Suprapubic skin (tissue), 4 donors: ENCODE measurements at regions not wholly inside any gene's neighbourhood (a gene's known extent, or its start where the extent isn't known, plus 50 kb on each side); places are given as distances from the start of the nearest gene placed in this dataset.

Experiments
- DNase-seq, 2 donors: peaks; one replicate each; pipeline ENCODE4 v3.0.0-alpha.2; 2019; ENCODE audit warnings: low spot score in 2 of 2
- H3K27ac ChIP-seq: fragments of 200-600 bp; sonication (generic); one replicate; pipeline ENCODE4 v1.5.1; 2019
- H3K27me3 ChIP-seq: fragments of 200-600 bp; sonication (generic); one replicate; pipeline ENCODE4 v1.5.1; 2019
- H3K36me3 ChIP-seq: fragments of 200-600 bp; sonication (generic); one replicate; pipeline ENCODE4 v1.5.1; 2019
- H3K4me1 ChIP-seq: fragments of 200-600 bp; sonication (generic); one replicate; pipeline ENCODE4 v1.5.1; 2019
- H3K4me3 ChIP-seq: fragments of 200-600 bp; sonication (generic); one replicate; pipeline ENCODE4 v1.5.1; 2019; ENCODE audit warnings: mild to moderate bottlenecking
- H3K9me3 ChIP-seq: fragments of 200-600 bp; sonication (generic); one replicate; pipeline ENCODE4 v1.5.1; 2019
- CTCF ChIP-seq, 2 donors: fragments of 200-600 bp in 1 of 2; fragments of 450-650 bp in 1 of 2; sonication (generic) in 1 of 2; IDR thresholded peaks; one replicate each; pipeline ENCODE4 v1.5.1; 2016 to 2019; ENCODE audit warnings: antibody characterized with exemption in 2 of 2, mild to moderate bottlenecking in 1 of 2, moderate library complexity in 1 of 2
- EP300 ChIP-seq: sonication (generic); formaldehyde crosslinking; IDR thresholded peaks from one replicate; pipeline ENCODE4 v1.6.1; 2017; ENCODE audit warnings: antibody characterized with exemption
- POLR2A ChIP-seq, 2 donors: fragments of 450-650 bp; IDR thresholded peaks; one replicate each; pipeline ENCODE4 v1.6.1; 2017; ENCODE audit warnings: antibody characterized with exemption in 2 of 2, mild to moderate bottlenecking in 2 of 2, moderate library complexity in 2 of 2
- POLR2AphosphoS5 ChIP-seq, 3 donors: sonication (generic); formaldehyde crosslinking; IDR thresholded peaks; one replicate each; pipeline ENCODE4 v1.6.1; 2017; ENCODE audit warnings: antibody characterized with exemption in 3 of 3
- WGBS: methylation state at CpG from one replicate; pipeline ENCODE4 v1.1.5; 2018; 5-methylcytosine and 5-hydroxymethylcytosine counted together

- Histone ChIP-seq H3K27me3 (peaks cover 29% of the 10 kb centered on the region), H3K9me3 (no peaks in the 10 kb centered on the region), H3K36me3 (no peaks in the 10 kb centered on the region), H3K27ac (no peak overlapping the region), H3K4me3 (peak overlapping the region; percentile 8), H3K4me1 (peaks cover 11% of the 10 kb centered on the region)
- DNase-seq = no peak
- 28% methylated on average over 25 of the region's 28 CpGs for WGBS
- TF ChIP-seq POLR2AphosphoS5 (IDR thresholded peaks at IDR 0.05) (no peak), CTCF (IDR thresholded peaks at IDR 0.05) (no peak), POLR2A (IDR thresholded peaks at IDR 0.05) (no peak), EP300 (no peak)
Measured at GRCh38 chr6:125533710-125534397, 215.6 kb upstream of the HEY2 start.

DNA sequence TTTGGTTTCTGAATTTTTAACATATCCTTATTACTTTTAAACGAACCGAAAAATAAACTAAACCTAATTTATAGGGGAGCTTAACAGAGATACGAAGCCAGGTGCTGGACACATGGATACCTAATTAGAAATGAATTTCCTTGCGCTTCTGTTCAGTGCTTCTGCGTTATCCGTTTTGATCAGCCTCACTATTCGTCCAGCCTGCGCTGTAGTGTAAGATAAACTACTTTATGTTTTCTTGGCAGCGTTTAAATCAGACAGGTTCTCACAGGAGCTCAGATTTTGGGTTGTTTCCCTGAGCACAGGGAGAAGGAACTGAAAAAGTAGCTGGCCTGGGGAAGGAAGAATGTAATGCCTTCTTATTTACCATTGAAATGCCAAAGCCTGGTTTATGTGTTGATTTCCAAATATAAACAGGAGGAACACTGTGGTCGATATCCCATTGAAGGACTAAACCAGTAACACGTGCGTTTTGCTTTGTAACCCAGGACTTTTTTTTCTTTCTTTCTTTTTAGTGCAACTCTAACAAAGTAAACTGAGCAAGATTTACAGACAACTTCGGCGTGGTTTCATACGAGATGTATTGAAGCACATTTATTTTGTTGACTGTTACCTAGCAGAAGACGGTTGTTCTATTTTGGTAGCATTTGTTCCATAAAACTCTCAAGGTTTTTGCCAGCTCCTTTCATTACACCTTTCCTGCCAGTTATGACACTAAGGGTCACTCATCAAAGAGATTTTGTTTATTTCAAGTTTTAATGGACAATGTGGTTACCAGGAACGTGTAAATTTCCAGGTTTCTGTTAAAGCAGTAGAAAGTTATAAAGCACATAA, 214.8 kb upstream of the HEY2 start:
- Histone ChIP-seq H3K4me1 (peaks cover 11% of the 10 kb centered on the region), H3K4me3 (peak overlapping the region; percentile 8), H3K27me3 (peaks cover 26% of the 10 kb centered on the region), H3K36me3 (no peaks in the 10 kb centered on the region), H3K9me3 (no peaks in the 10 kb centered on the region), H3K27ac (no peak overlapping the region)
- 31% methylated on average over 17 of the region's 17 CpGs for WGBS
- TF ChIP-seq CTCF (IDR thresholded peaks at IDR 0.05) (no peak), POLR2A (IDR thresholded peaks at IDR 0.05) (no peak), EP300 (no peak), POLR2AphosphoS5 (IDR thresholded peaks at IDR 0.05) (no peak)
- DNase-seq = no peak

GRCh38 chr6:125537090-125537489, 212.3 kb upstream of the HEY2 start:
- Histone ChIP-seq H3K27me3 (peaks cover 26% of the 10 kb centered on the region), H3K4me3 (no peak overlapping the region), H3K36me3 (no peaks in the 10 kb centered on the region), H3K27ac (no peak overlapping the region), H3K9me3 (no peaks in the 10 kb centered on the region), H3K4me1 (peaks cover 11% of the 10 kb centered on the region)
- WGBS = 94% methylated on average over 2 of the region's 2 CpGs
- TF ChIP-seq POLR2A (IDR thresholded peaks at IDR 0.05) = no peak
- DNase-seq = no peak

GRCh38 chr6:125539892-125540291, 209.5 kb upstream of the HEY2 start:
- Histone ChIP-seq H3K27me3 (peaks cover 13% of the 10 kb centered on the region), H3K4me3 (no peak overlapping the region), H3K9me3 (no peaks in the 10 kb centered on the region), H3K27ac (no peak overlapping the region), H3K4me1 (peaks cover under 1% of the 10 kb centered on the region), H3K36me3 (no peaks in the 10 kb centered on the region)
- no peak for TF ChIP-seq POLR2A (IDR thresholded peaks at IDR 0.05)
- TF ChIP-seq CTCF (IDR thresholded peaks at IDR 0.05) = no peak
- no peak for TF ChIP-seq EP300
- TF ChIP-seq POLR2AphosphoS5 (IDR thresholded peaks at IDR 0.05) = no peak
- WGBS = 77% methylated on average over 3 of the region's 3 CpGs
- no peak for DNase-seq

GRCh38 chr6:125544819-125545218, 204.6 kb upstream of the HEY2 start:
- H3K27me3 ChIP-seq = no peaks in the 10 kb centered on the region
- 74% methylated on average over 1 of the region's 1 CpG for WGBS
- TF ChIP-seq CTCF (IDR thresholded peaks at IDR 0.05) (no peak), EP300 (no peak), POLR2A (IDR thresholded peaks at IDR 0.05) (no peak), POLR2AphosphoS5 (IDR thresholded peaks at IDR 0.05) (no peak)
- H3K4me3 ChIP-seq = no peak overlapping the region
- no peaks in the 10 kb centered on the region for H3K4me1 ChIP-seq
- H3K9me3 ChIP-seq = no peaks in the 10 kb centered on the region
- H3K36me3 ChIP-seq = no peaks in the 10 kb centered on the region
- DNase-seq = no peak
- H3K27ac ChIP-seq = no peak overlapping the region
